H54 (cell line): ENCODE measurements at regions not wholly inside any gene's neighbourhood (a gene's known extent, or its start where the extent isn't known, plus 50 kb on each side); places are given as distances from the start of the nearest gene placed in this dataset.

Experiments used
- DNase-seq: peaks from one replicate; pipeline ENCODE4 v3.0.0; 2011; ENCODE audit warnings: low spot score, mixed read lengths; ENCODE audit not compliant: insufficient read length
- FAIRE-seq: peaks from 3 replicates; lab custom pipeline; 2011; peaks lifted over from hg19 to GRCh38; lab: Jason Lieb, UNC
- POLR2A ChIP-seq: IDR thresholded peaks from 2 replicates; pipeline ENCODE4 v1.6.1; 2011; ENCODE audit warnings: low read depth, mild to moderate bottlenecking, low read length

DNA sequence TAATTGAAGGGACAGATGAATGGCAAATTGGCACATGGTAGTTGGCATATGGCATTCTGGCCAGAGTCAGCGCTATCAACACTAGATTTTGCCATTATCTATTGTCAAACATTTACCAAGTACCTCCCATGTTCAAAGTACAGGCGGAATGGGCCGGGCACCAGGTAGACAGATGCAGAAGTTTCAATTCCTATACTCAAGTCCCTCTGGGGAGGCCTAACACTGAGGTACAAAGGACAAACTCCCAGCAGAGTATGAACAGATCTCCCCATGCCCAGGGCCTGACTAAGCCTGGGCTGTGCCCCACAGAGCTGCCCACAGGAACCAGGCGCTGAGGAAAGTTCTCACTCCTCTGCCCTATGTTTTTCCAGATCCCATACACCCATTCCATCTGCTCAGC lies 257.5 kb upstream of the KLHL29 start:
- no peak for DNase-seq
- FAIRE-seq: no peak
- no peak for TF ChIP-seq POLR2A

DNA sequence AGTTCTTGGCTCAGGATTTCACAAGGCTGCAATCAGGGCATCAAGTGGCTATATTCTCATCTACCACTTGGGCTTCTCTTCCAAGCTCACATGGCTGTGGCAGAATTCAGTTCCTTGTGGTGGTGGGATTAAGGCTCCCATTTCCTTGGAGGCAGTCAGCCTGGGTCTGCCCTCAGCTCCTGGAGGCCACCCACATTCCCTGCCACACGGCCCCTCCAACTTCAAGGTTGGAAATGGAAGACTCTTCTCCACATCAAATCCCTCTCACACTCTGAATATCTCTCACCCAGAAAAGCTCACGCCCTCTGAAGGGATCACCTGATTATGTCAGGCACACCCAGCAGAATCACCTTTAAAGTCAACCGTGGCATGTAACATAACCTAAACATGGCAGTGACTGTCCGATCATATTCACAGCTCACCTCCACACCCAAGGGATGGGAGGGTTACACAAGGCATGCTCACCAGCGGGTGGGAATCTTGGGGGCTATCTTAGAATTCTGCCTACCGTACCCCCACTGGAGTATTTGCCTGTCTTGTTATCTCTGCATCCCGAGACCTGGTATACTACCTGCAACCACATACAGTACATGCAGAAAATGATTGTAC lies 256.2 kb upstream of the KLHL29 start:
- FAIRE-seq: no peak
- no peak for DNase-seq
- no peak for TF ChIP-seq POLR2A

DNA sequence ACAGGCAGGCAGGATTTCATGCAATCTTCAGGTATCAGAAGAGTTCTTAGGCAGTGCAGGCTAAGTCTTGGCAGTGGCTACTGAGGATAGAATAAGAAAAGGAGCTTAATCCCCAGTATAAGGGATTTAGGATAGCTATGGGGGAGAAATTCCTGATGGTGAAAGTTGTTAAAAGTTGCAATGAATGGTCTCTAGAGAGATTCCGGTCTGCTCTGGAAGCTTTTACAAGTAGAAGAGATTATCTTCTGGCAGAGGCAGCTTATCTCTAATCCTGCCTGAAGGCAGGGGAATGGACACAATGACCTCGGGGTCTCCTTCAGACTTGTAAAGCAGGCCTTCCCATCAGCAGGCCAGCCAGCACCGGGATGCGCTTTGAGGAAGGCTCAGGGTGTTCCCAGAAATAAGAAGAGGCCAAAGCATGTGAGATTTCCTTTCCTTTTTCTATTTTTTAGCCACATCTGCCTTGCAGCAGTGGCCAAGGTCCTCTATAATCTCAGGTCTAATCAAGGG lies 253.9 kb upstream of the KLHL29 start:
- no peak for TF ChIP-seq POLR2A
- DNase-seq: no peak
- no peak for FAIRE-seq

DNA sequence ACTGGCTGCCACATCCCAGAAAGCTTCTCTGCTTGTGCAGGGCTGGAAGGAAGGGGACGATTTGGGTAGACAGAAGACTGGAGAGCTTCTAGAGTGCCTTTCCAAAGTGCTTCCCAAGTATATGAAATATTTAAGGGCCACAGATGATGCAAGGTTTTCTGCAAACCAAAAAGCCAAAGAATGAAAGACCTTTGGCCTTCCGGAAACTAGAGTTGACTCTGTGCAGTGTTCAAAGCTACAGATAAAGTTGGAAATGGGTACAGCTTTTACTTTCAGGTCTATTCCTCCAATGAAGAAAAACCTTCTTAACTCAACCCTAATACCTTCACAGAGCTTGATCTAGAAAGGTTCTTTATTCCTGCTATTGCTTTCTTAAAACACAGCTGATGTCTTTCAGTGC lies 253.0 kb upstream of the KLHL29 start:
- no peak for TF ChIP-seq POLR2A
- FAIRE-seq (no peak), DNase-seq (no peak)

DNA sequence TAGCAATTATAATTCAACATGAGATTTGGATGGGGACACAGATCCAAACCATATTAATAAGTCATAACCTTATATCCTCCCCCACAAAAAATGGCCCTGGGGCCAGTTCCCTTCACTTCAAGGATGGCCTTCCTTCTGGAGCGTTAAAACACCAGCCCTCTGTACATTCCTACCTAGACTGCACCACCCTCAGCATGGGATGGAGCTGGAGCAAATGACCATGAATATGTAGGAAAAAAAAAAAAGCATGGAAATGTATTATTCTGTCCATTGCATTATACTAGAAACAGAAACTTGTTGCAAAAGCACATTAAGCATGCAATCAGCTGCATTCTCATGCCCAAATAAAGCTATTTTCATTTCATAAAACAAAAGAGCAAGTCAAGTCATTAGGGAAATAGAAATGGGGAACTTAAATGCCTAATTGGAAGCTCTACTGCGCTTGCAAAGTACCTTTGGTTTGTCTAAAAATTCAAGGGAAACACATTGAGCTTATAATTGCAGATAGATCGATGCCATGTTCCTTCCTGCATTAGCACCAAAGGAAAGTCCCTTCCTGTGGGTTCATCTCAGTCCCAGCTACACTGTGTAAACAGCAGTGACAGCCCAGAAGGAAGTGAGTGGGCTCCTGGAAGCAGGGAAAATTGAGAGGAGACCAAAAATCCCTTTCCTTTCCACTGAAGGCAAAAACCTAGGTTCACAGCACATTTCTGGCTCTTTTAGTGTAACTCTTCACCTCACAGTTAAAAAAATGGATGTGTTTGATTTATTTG lies 252.0 kb upstream of the KLHL29 start:
- DNase-seq (no peak), FAIRE-seq (no peak)
- no peak for TF ChIP-seq POLR2A

DNA sequence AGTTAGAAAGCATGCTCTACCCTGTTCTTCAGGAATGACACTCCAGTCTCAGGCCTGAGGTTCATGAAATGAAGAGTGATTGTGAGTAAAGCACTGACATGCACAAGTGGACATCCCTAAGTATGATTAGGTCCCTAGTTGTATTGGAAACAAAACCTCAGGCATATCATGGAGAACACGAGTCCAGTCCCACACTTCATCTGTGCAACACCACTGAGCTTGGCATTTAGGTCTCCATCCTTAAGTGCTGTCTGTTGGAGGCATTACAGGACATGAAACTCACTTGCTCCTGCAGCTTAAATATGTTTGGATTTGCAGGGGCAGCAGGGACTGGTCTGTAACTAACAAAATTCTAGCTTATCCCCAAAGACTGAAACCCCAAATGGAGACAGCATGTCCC lies 250.3 kb upstream of the KLHL29 start:
- DNase-seq: no peak
- TF ChIP-seq POLR2A: no peak
- no peak for FAIRE-seq

DNA sequence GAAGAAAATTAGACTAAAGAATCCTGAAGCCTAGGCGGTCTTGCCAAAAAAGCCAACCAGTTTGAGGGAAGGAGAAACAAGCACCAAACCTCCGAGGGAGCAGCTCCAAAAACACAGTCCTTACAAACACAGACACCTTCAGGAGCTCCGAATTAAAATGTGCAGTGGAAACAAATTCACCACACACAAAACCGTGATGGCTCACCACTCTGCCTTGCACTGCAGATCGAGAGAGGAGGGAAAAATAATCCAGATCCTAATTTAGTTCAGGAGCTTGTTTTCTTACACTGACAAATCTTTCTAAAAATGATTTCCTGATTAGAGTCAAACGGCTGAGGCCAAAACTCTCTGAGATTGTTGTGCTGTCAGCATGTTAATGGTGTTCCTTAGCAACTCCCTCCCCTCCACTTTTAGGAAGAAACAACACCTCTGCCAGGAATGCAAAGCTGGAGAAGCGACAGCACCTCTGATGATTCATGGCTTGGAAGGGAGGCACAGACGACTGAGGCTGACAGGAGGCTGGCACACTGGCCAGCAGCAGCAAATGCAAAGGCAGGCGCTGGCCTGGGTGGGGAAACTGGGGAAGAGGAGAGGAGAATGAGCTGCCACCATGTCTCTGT lies 249.4 kb upstream of the KLHL29 start:
- DNase-seq (no peak), FAIRE-seq (no peak)
- TF ChIP-seq POLR2A: no peak

DNA sequence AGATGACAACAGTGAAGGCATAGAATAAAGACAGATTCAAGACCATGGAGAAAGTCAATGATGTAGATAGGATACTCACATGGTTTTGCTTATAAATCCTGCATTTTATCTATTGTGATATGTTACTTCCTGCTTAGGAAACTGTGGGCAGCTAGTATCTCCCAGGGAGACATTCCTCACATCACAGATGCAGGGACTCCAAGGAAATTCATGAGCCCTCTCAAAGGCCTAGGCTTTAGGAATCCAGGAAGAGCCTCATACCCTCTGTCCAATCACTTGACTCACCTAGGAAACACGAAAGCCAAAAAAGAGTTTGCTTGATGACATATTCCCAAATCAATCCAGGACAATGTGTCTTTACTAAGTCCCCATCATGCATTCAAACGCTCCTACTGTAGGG lies 247.8 kb upstream of the KLHL29 start:
- DNase-seq (no peak), FAIRE-seq (no peak)
- TF ChIP-seq POLR2A: no peak

DNA sequence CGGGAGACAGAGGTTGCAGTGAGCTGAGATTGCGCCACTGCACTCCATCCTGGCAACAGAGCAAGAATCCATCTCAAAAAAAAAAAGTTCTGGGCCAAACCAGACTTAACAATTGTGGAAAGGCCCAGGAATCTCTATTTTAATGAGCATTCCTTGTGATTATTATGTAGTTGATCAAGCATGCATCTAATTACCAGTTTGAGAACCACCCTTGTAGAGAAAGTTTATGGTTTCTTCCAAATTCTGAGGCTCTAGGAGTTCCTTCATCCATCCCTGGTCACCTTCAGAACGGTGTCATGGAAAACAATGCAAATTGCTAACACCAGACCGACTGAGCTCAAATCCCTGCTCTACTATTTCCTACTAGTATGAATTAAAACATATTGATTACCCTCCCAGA lies 246.3 kb upstream of the KLHL29 start:
- no peak for DNase-seq
- FAIRE-seq: no peak
- TF ChIP-seq POLR2A: no peak

DNA sequence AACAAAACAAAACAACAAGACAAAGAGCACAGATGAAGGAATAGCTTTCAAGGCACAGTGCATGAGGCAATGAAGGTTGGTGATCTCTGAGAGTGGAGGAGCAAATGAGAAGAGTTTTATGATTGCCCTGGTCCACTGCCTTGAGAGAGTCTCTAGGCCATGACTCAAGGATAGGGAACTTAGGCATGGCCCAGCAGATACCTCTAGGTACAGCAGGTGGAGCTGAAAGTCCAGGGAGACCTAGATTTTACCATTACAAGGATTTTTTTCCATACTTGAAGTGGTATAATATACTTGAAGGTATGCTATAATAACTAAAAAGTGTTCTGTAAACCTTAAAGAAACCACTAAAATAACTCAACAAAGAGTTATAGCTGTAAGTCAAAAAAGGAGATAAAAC lies 239.5 kb upstream of the KLHL29 start:
- no peak for DNase-seq
- TF ChIP-seq POLR2A: no peak
- no peak for FAIRE-seq

DNA sequence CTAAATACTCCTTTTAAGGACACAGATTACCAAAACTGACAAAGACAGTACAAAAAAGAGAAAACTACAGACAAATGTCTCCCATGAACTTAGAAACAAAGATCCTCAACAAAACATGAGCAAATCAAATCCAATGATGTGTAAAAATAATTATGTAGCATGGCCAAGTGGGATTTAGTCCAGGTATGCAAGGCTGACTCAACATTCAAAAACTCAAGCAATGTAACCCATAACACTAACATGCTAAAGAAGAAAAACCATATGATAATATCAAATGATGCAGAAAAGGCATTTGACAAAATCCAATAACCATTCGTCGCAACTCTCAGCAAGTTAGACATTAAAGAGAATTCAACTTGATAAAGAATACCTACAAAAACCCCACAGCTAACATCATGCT lies 239.0 kb upstream of the KLHL29 start:
- FAIRE-seq (no peak), DNase-seq (no peak)
- no peak for TF ChIP-seq POLR2A

DNA sequence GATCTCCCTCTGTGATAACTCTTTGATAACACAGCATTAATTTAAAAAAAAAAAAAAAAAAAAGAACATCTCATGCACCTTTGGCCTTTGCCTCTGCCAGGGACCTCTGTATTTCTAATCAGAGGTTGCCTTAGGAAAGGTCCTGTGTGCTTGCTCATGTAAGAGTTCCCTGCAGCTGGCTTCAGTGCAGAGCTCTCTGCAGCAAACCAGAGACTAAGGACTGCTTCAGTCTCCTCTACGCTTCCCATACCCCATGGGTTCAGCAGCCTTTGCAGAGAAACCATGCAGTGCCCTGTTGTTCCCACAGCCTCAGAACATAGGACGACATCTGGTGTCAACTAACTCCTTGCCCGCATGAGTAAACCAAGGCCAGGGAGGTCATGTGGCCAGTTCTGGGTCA lies 236.6 kb upstream of the KLHL29 start:
- TF ChIP-seq POLR2A: no peak
- no peak for FAIRE-seq

DNA sequence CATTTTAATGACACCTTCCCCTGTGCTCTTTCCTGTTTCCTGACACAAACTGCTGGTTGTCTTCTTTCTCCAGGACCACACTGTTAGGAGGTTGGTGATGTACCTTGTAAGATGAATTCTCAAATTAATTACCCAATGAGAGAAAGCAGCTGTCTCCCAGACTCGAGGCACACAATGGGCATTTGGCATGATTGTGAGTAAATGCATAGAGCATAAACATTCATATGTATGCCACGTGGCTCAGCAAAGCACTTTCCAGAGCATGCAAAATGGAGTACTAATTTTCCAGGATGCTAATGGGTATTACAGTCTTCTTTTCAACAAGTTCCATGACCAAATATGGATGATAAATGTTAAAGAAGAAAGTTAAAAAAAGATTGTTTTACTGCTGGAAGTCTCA lies 235.2 kb upstream of the KLHL29 start:
- FAIRE-seq: no peak
- TF ChIP-seq POLR2A: no peak
- DNase-seq: no peak

More for the DNA sequence above, 236.6 kb upstream of the KLHL29 start:
- DNase-seq: no peak

DNA sequence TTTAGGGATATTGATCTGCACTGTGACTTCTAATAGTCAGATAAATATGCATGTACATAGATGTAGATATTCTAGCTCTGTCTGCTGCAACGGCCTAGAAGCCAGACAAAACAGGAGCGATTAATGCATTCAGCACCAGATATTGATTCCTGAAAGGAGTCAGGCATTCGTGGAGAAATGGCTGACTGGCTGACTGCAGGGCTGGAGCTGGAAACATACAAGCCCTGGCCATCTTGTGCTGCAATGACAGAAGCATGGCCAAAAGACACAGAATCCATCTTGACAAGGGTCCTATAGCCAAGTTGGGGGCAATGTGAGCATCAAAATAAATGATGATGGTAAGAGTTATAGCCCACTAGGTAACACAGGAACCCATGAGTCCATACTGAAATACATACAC lies 231.5 kb upstream of the KLHL29 start:
- no peak for DNase-seq
- no peak for TF ChIP-seq POLR2A
- FAIRE-seq: no peak
